Progenitor cell of endocrine pancreas (in vitro differentiated cells): ENCODE measurements at regions not wholly inside any gene's neighbourhood (a gene's known extent, or its start where the extent isn't known, plus 50 kb on each side); places are given as distances from the start of the nearest gene placed in this dataset.

Source experiments
- DNase-seq: peaks from one replicate; pipeline ENCODE4 v3.0.0; 2021; ENCODE audit warnings: low spot score; ENCODE audit not compliant: unreplicated experiment
- H3K27ac Mint-ChIP-seq: 2 replicates; pipeline ENCODE4 v1.8.0; 2021; ENCODE audit warnings: mild to moderate bottlenecking, moderate library complexity, mixed read lengths
- H3K27me3 Mint-ChIP-seq: 2 replicates; pipeline ENCODE4 v1.8.0; 2021; ENCODE audit warnings: mixed read lengths
- H3K36me3 Mint-ChIP-seq: 2 replicates; pipeline ENCODE4 v1.8.0; 2022; ENCODE audit warnings: mixed read lengths; ENCODE audit not compliant: insufficient read depth
- H3K4me1 Mint-ChIP-seq: 2 replicates; pipeline ENCODE4 v1.8.0; 2021; ENCODE audit warnings: low read depth, mixed read lengths
- H3K4me3 Mint-ChIP-seq: 2 replicates; pipeline ENCODE4 v1.8.0; 2021; ENCODE audit warnings: low read depth, mild to moderate bottlenecking, moderate library complexity, mixed read lengths
- H3K9me3 Mint-ChIP-seq: 2 replicates; pipeline ENCODE4 v1.8.0; 2021; ENCODE audit warnings: low read depth, mixed read lengths
- CTCF ChIP-seq: fragments of 200-600 bp; sonication (generic); IDR thresholded peaks from one replicate; pipeline ENCODE4 v1.5.0; 2021; ENCODE audit warnings: antibody characterized with exemption, mild to moderate bottlenecking; ENCODE audit not compliant: unreplicated experiment

GRCh38 chr18:14914121-14914520 lies 166.1 kb downstream of the ANKRD30B start:
- TF ChIP-seq CTCF: no peak
- Mint-ChIP-seq H3K27me3 (no peaks in the 10 kb centered on the region), H3K27ac (no peak overlapping the region), H3K4me1 (no peaks in the 10 kb centered on the region), H3K9me3 (peaks cover 46% of the 10 kb centered on the region), H3K36me3 (peaks cover 3% of the 10 kb centered on the region), H3K4me3 (no peak overlapping the region)
- DNase-seq: no peak

GRCh38 chr18:14914771-14915170 lies 166.8 kb downstream of the ANKRD30B start:
- peaks cover 3% of the 10 kb centered on the region for H3K36me3 Mint-ChIP-seq
- no peak for DNase-seq
- no peaks in the 10 kb centered on the region for H3K4me1 Mint-ChIP-seq
- no peak overlapping the region for H3K4me3 Mint-ChIP-seq
- TF ChIP-seq CTCF: no peak
- H3K27ac Mint-ChIP-seq: no peak overlapping the region
- H3K27me3 Mint-ChIP-seq: no peaks in the 10 kb centered on the region
- peaks cover 45% of the 10 kb centered on the region for H3K9me3 Mint-ChIP-seq

GRCh38 chr18:14916181-14916580 lies 168.2 kb downstream of the ANKRD30B start:
- Mint-ChIP-seq H3K4me3 (no peak overlapping the region), H3K27me3 (no peaks in the 10 kb centered on the region), H3K9me3 (peaks cover 51% of the 10 kb centered on the region), H3K4me1 (no peaks in the 10 kb centered on the region), H3K27ac (no peak overlapping the region), H3K36me3 (peaks cover 7% of the 10 kb centered on the region)
- no peak for DNase-seq
- TF ChIP-seq CTCF: no peak

GRCh38 chr18:14916851-14917250 lies 168.9 kb downstream of the ANKRD30B start:
- Mint-ChIP-seq H3K9me3 (peaks cover 50% of the 10 kb centered on the region), H3K4me1 (no peaks in the 10 kb centered on the region), H3K27me3 (no peaks in the 10 kb centered on the region), H3K4me3 (no peak overlapping the region), H3K27ac (no peak overlapping the region), H3K36me3 (peaks cover 7% of the 10 kb centered on the region)
- DNase-seq: no peak
- no peak for TF ChIP-seq CTCF

GRCh38 chr18:14917311-14917710 lies 169.3 kb downstream of the ANKRD30B start:
- H3K36me3 Mint-ChIP-seq: peaks cover 7% of the 10 kb centered on the region
- no peaks in the 10 kb centered on the region for H3K27me3 Mint-ChIP-seq
- peaks cover 48% of the 10 kb centered on the region for H3K9me3 Mint-ChIP-seq
- H3K27ac Mint-ChIP-seq: no peak overlapping the region
- no peak for DNase-seq
- TF ChIP-seq CTCF: no peak
- H3K4me3 Mint-ChIP-seq: no peak overlapping the region
- H3K4me1 Mint-ChIP-seq: no peaks in the 10 kb centered on the region
